K562 (cell line): ENCODE measurements at regions not wholly inside any gene's neighbourhood (a gene's known extent, or its start where the extent isn't known, plus 50 kb on each side); places are given as distances from the start of the nearest gene placed in this dataset.

ENCODE experiments used
- ATAC-seq: fragments of 200-7000 bp; cut with Tn5 transposase; 3 replicates; pipeline ENCODE4 v1.9.1; 2020; ENCODE audit warnings: moderate library complexity
- BruUV-seq: library from RNA; stranded (reverse); fragments of 400-500 nt; replicated peaks from 2 replicates; lab custom pipeline; 2021; lab: Mats Ljungman, UMichigan
- CTCF ChIA-PET: fragments of 300-600 bp; formaldehyde crosslinking; extraction: SDS; loops from one replicate; lab custom pipeline; 2021; ENCODE audit warnings: low intra/inter-chr PET ratio; lab: Yijun Ruan, JAX
- POLR2A ChIA-PET: fragments of 300-600, 350-650 bp; sonication (Branson Sonifier 250); formaldehyde crosslinking; extraction: SDS; loops from one replicate; lab custom pipeline; 2021; ENCODE audit warnings: antibody characterized with exemption, inconsistent platforms; lab: Yijun Ruan, JAX
- DNase-seq, 4 experiments: peaks; one replicate each; pipeline versions ENCODE4 v3.0.0 to v3.0.0-alpha.2; 2011 to 2018; ENCODE audit warnings: low spot score in 3 of 4, mixed read lengths in 3 of 4; ENCODE audit errors: extremely low read depth in 1 of 4
- FAIRE-seq: peaks from 2 replicates; lab custom pipeline; 2011; peaks lifted over from hg19 to GRCh38; lab: Jason Lieb, UNC
- H2AFZ ChIP-seq: 2 replicates; pipeline ENCODE4 v1.6.0; 2011; ENCODE audit warnings: low read depth, low read length, control low read depth, inconsistent platforms
- H3K27ac ChIP-seq: fragments of 200-600 bp; 3 replicates; pipeline ENCODE4 v1.8.0; 2011; ENCODE audit warnings: low read depth, mild to moderate bottlenecking, control low read depth, inconsistent platforms, low read length, moderate library complexity, mixed read lengths; ENCODE audit errors: extremely low read depth
- H3K27me3 ChIP-seq, 2 experiments: fragments of 300-600 bp in 1 of 2; 2 replicates in 1 of 2; 3 replicates in 1 of 2; pipeline versions ENCODE4 v1.6.0 to v1.8.0; 2011; ENCODE audit warnings: inconsistent platforms in 2 of 2, low read length in 2 of 2, mild to moderate bottlenecking in 1 of 2, mixed read lengths in 1 of 2, moderate library complexity in 1 of 2; ENCODE audit not compliant: control insufficient read depth in 2 of 2, insufficient read depth in 2 of 2
- H3K36me3 ChIP-seq: fragments of 300-600 bp; 3 replicates; pipeline ENCODE4 v1.8.0; 2011; ENCODE audit warnings: mild to moderate bottlenecking, low read length, inconsistent platforms; ENCODE audit not compliant: control insufficient read depth, insufficient read depth
- H3K4me1 ChIP-seq, 2 experiments: fragments of 200-600 bp in 1 of 2; replicated peaks in 1 of 2; 2 replicates in 1 of 2; 3 replicates in 1 of 2; pipeline versions ENCODE4 v1.5.1 to v1.8.0; 2011; ENCODE audit warnings: inconsistent platforms in 2 of 2, low read length in 2 of 2, mild to moderate bottlenecking in 1 of 2, mixed read lengths in 1 of 2, moderate library complexity in 1 of 2; ENCODE audit not compliant: control insufficient read depth in 2 of 2, insufficient read depth in 2 of 2
- H3K4me2 ChIP-seq: 2 replicates; pipeline ENCODE4 v1.6.1; 2011; ENCODE audit warnings: low read length, control low read depth, inconsistent platforms, mixed read lengths; ENCODE audit not compliant: insufficient read depth
- H3K4me3 ChIP-seq: fragments of 200-600 bp; sonication (generic), shearing (Covaris generic); 2 replicates; pipeline ENCODE4 v1.5.1; 2016; ENCODE audit warnings: control low read depth, inconsistent platforms
- H3K79me2 ChIP-seq: fragments of 200-600 bp; 3 replicates; pipeline ENCODE4 v1.8.0; 2011; ENCODE audit warnings: low read length, inconsistent platforms; ENCODE audit not compliant: control insufficient read depth, insufficient read depth
- H3K9ac ChIP-seq, 2 experiments: 2 replicates each; pipeline versions ENCODE4 v1.6.0 to v1.6.1; 2011; ENCODE audit warnings: low read depth in 2 of 2, low read length in 2 of 2, control low read depth in 1 of 2, inconsistent platforms in 1 of 2, mild to moderate bottlenecking in 1 of 2, mixed read lengths in 1 of 2; ENCODE audit not compliant: insufficient read depth in 1 of 2
- H3K9me1 ChIP-seq: one replicate; pipeline ENCODE4 v1.6.0; 2011; ENCODE audit warnings: inconsistent platforms, mild to moderate bottlenecking, low read length, moderate library complexity; ENCODE audit not compliant: control insufficient read depth, insufficient read depth
- H3K9me3 ChIP-seq: replicated peaks from 2 replicates; pipeline ENCODE4 v1.5.1; 2011; ENCODE audit warnings: low read depth, low read length, inconsistent platforms; ENCODE audit not compliant: control insufficient read depth, insufficient read depth
- H4K20me1 ChIP-seq: replicated peaks from 2 replicates; pipeline ENCODE4 v1.6.1; 2011; ENCODE audit warnings: low read length, inconsistent platforms, mixed read lengths; ENCODE audit not compliant: control insufficient read depth, insufficient read depth
- BMI1 ChIP-seq: fragments of 150-350 bp; IDR thresholded peaks from 2 replicates; pipeline ENCODE4 v1.6.1; 2014; ENCODE audit warnings: low read length
- KDM1A ChIP-seq, 2 experiments: fragments of 450-650 bp; IDR thresholded peaks; 2 replicates each; pipeline ENCODE4 v1.6.1; 2016; ENCODE audit warnings: mild to moderate bottlenecking in 2 of 2
- MAFK ChIP-seq: IDR thresholded peaks from 2 replicates; pipeline ENCODE4 v1.6.1; 2011; ENCODE audit warnings: low read length, improper control_type of control experiment
- NBN ChIP-seq: fragments of 450-650 bp; IDR thresholded peaks from 2 replicates; pipeline ENCODE4 v1.6.1; 2016; ENCODE audit warnings: low read depth, mild to moderate bottlenecking
- SETDB1 ChIP-seq: IDR thresholded peaks from one replicate; pipeline ENCODE4 v1.6.1; 2012; ENCODE audit warnings: low read length, control low read depth, inconsistent platforms
- SIN3B ChIP-seq: fragments of 450-650 bp; IDR thresholded peaks from 2 replicates; pipeline ENCODE4 v1.6.1; 2017; ENCODE audit warnings: low read depth, mild to moderate bottlenecking, moderate library complexity
- SMARCE1 ChIP-seq: fragments of 450-650 bp; IDR thresholded peaks from 2 replicates; pipeline ENCODE4 v1.7.1; 2016; ENCODE audit warnings: mild to moderate bottlenecking
- TGIF2 ChIP-seq: sonication (generic); formaldehyde crosslinking; IDR thresholded peaks from 2 replicates; pipeline ENCODE4 v1.8.1; 2022; ENCODE audit warnings: mild to moderate bottlenecking, missing genetic modification reagents, moderate library complexity
- TRIM24 ChIP-seq, 2 experiments: fragments of 450-650 bp; IDR thresholded peaks; 2 replicates each; pipeline ENCODE4 v1.6.1; 2016
- ZBTB1 ChIP-seq: sonication (generic); formaldehyde crosslinking; IDR thresholded peaks from 2 replicates; pipeline ENCODE4 v1.8.1; 2023; ENCODE audit warnings: missing genetic modification reagents, low read depth, mild to moderate bottlenecking, borderline replicate concordance
- WGBS: fragments of 100-300 bp; shearing (Covaris generic); methylation state at CpG from one replicate; pipeline ENCODE4 v1.1.6; 2016; ENCODE audit warnings: low coverage, mixed read lengths; ENCODE audit not compliant: insufficient coverage; ENCODE audit errors: missing lambda C conversion rate; 5-methylcytosine and 5-hydroxymethylcytosine counted together
- in situ Hi-C: fragments of 300-500 bp; cut with MboI; formaldehyde crosslinking; loops from 4 replicates; pipeline ENCODE4 v1.15.0; 2018; ENCODE audit warnings: inconsistent platforms, mixed read lengths
- intact Hi-C: fragments of 100-400 bp; cut with micrococcal nuclease; formaldehyde crosslinking; loops from 2 replicates; pipeline ENCODE4 v1.14.2; 2022
- TF ChIP-seq, protein P1 (sequence below): fragments of 450-650 bp; formaldehyde crosslinking; IDR thresholded peaks from 2 replicates; pipeline ENCODE4 v1.4.0; 2020; ENCODE audit warnings: mild to moderate bottlenecking, moderate library complexity
- TF ChIP-seq, protein P2 (sequence below): fragments of 250-450 bp; sonication (Bioruptor Pico); IDR thresholded peaks from 2 replicates; pipeline ENCODE4 v1.9.0; 2021; ENCODE audit warnings: mild to moderate bottlenecking
- TF ChIP-seq, protein P3 (sequence below), 2 experiments: fragments of 450-650 bp; IDR thresholded peaks; 2 replicates each; pipeline ENCODE4 v1.6.1; 2018; ENCODE audit warnings: mild to moderate bottlenecking in 2 of 2, low read depth in 1 of 2; ENCODE audit not compliant: partially characterized antibody in 2 of 2
- TF ChIP-seq, protein P4 (sequence below): sonication (generic); formaldehyde crosslinking; IDR thresholded peaks from 2 replicates; pipeline ENCODE4 v1.8.0; 2022; ENCODE audit warnings: mild to moderate bottlenecking, missing genetic modification reagents, borderline replicate concordance

DNA sequence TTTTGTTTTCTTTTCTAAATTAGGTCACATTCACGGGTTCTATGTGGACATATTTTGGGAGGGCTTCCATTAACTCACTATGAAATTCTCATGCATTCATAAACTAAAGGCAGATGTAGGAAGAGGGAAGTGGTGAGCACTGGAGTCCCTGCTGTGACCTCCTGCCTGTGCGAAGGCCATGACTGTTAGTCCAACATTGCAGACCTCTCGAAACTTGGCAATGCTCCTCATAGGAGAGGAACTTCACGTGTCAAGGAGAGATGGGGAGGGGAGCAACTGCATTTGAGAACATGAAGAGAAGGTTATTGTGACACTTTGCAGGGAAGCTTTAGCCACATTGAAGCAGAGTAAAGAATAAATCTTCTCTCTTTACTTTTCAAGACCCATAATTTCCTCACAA lies 126.4 kb upstream of the HNMT start:
- ChIA-PET POLR2A (interaction anchor here (0.6 kb wide), 1 partner anchor 921 kb away, joined by 4 read pairs; no protein-coding TSS in a partner anchor), CTCF (interaction anchor here (1.2 to 1.7 kb wide), 2 partner anchors 1414 to 1922 kb away, joined by 4 to 5 read pairs; no protein-coding TSS in a partner anchor)
- Histone ChIP-seq H3K9me3 (no peaks in the 10 kb centered on the region), H3K9ac (no peak overlapping the region), H4K20me1 (no peaks in the 10 kb centered on the region), H2AFZ (no peak overlapping the region), H3K9me1 (no peaks in the 10 kb centered on the region), H3K4me2 (no peak overlapping the region), H3K79me2 (no peaks in the 10 kb centered on the region), H3K36me3 (no peaks in the 10 kb centered on the region), H3K27me3 (no peaks in the 10 kb centered on the region), H3K27ac (no peak overlapping the region), H3K4me3 (no peak overlapping the region), H3K4me1 (no peaks in the 10 kb centered on the region)
- no peak for DNase-seq
- no peak for FAIRE-seq
- intact Hi-C loops (loop anchor here (2.0 to 5.0 kb wide), 3 partner anchors 906 to 1926 kb away; no protein-coding TSS in a partner anchor), in situ Hi-C loops (loop anchor here (25.0 kb wide), 1 partner anchor 1426 kb away; no protein-coding TSS in a partner anchor)
- 0% methylated on average over 4 of the region's 4 CpGs for WGBS
- no peak for ATAC-seq
- TF ChIP-seq SETDB1 (no peak), TGIF2 (CRISPR knock-in tag) (no peak), KDM1A (IDR thresholded peaks at IDR 0.05) (no peak), SIN3B (no peak), SMARCE1 (no peak), ZBTB1 (CRISPR knock-in tag) (no peak), NBN (no peak), MAFK (no peak), BMI1 (no peak), TRIM24 (IDR thresholded peaks at IDR 0.05) (no peak)
- TF ChIP-seq, protein P1, sequence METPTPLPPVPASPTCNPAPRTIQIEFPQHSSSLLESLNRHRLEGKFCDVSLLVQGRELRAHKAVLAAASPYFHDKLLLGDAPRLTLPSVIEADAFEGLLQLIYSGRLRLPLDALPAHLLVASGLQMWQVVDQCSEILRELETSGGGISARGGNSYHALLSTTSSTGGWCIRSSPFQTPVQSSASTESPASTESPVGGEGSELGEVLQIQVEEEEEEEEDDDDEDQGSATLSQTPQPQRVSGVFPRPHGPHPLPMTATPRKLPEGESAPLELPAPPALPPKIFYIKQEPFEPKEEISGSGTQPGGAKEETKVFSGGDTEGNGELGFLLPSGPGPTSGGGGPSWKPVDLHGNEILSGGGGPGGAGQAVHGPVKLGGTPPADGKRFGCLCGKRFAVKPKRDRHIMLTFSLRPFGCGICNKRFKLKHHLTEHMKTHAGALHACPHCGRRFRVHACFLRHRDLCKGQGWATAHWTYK (CRISPR knock-in tag), result no peak
- TF ChIP-seq, protein P2, sequence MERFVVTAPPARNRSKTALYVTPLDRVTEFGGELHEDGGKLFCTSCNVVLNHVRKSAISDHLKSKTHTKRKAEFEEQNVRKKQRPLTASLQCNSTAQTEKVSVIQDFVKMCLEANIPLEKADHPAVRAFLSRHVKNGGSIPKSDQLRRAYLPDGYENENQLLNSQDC (CRISPR knock-in tag), result no peak
- TF ChIP-seq, protein P3, sequence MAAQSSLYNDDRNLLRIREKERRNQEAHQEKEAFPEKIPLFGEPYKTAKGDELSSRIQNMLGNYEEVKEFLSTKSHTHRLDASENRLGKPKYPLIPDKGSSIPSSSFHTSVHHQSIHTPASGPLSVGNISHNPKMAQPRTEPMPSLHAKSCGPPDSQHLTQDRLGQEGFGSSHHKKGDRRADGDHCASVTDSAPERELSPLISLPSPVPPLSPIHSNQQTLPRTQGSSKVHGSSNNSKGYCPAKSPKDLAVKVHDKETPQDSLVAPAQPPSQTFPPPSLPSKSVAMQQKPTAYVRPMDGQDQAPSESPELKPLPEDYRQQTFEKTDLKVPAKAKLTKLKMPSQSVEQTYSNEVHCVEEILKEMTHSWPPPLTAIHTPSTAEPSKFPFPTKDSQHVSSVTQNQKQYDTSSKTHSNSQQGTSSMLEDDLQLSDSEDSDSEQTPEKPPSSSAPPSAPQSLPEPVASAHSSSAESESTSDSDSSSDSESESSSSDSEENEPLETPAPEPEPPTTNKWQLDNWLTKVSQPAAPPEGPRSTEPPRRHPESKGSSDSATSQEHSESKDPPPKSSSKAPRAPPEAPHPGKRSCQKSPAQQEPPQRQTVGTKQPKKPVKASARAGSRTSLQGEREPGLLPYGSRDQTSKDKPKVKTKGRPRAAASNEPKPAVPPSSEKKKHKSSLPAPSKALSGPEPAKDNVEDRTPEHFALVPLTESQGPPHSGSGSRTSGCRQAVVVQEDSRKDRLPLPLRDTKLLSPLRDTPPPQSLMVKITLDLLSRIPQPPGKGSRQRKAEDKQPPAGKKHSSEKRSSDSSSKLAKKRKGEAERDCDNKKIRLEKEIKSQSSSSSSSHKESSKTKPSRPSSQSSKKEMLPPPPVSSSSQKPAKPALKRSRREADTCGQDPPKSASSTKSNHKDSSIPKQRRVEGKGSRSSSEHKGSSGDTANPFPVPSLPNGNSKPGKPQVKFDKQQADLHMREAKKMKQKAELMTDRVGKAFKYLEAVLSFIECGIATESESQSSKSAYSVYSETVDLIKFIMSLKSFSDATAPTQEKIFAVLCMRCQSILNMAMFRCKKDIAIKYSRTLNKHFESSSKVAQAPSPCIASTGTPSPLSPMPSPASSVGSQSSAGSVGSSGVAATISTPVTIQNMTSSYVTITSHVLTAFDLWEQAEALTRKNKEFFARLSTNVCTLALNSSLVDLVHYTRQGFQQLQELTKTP (IDR thresholded peaks at IDR 0.05; ENCODE audit: low read depth in 1 of 2, partially characterized antibody in 2 of 2), result no peak
- TF ChIP-seq, protein P4, sequence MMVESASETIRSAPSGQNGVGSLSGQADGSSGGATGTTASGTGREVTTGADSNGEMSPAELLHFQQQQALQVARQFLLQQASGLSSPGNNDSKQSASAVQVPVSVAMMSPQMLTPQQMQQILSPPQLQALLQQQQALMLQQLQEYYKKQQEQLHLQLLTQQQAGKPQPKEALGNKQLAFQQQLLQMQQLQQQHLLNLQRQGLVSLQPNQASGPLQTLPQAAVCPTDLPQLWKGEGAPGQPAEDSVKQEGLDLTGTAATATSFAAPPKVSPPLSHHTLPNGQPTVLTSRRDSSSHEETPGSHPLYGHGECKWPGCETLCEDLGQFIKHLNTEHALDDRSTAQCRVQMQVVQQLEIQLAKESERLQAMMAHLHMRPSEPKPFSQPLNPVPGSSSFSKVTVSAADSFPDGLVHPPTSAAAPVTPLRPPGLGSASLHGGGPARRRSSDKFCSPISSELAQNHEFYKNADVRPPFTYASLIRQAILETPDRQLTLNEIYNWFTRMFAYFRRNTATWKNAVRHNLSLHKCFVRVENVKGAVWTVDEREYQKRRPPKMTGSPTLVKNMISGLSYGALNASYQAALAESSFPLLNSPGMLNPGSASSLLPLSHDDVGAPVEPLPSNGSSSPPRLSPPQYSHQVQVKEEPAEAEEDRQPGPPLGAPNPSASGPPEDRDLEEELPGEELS (CRISPR knock-in tag), result no peak
- BruUV-seq, result no TSS peak
